ENCODE measurements at regions not wholly inside any gene's neighbourhood (a gene's known extent, or its start where the extent isn't known, plus 50 kb on each side); places are given as distances from the start of the nearest gene placed in this dataset.

DNA sequence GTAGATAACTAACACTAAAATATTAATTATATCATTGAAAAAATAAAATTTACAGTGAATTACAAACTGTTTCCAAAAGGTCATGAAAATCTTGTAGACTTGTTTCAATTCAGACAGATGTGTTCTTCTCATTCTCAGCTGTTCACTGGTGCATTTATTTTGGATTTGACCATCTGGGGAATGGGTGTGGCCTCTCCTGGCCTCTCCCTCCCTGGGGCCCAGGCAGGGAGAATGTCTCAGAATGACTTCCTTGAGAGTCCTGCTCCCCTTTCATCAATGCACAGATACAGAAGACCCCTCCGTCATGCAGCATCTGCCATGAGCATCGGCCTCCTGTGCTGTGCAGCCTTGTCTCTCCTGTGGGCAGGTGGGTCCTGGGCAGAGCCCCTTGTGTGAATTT, 192.8 kb upstream of the PRSS58 start:
- Histone ChIP-seq H3K27me3 (ENCODE audit: insufficient read depth, low read length) (no peaks in the 10 kb centered on the region), H3K4me1 (ENCODE audit: control insufficient read depth in 1 of 2, insufficient read depth in 2 of 2, low read length in 2 of 2) (no peaks in the 10 kb centered on the region), H3K36me3 (ENCODE audit: control insufficient read depth in 1 of 2, insufficient read depth in 2 of 2, low read length in 2 of 2) (no peaks in the 10 kb centered on the region), H3K9me2 (ENCODE audit: insufficient read depth) (no peaks in the 10 kb centered on the region), H3K27ac (ENCODE audit: low read depth, low read length) (no peak overlapping the region), H4K20me1 (ENCODE audit: insufficient read depth) (no peaks in the 10 kb centered on the region), H3K79me2 (ENCODE audit: insufficient read depth, low read length) (no peaks in the 10 kb centered on the region), H3K9me3 (ENCODE audit: control insufficient read depth in 1 of 2, insufficient read depth in 1 of 2, low read depth in 1 of 2, low read length in 2 of 2) (no peaks in the 10 kb centered on the region), H2AFZ (ENCODE audit: low read depth, low read length, poor library complexity, severe bottlenecking) (no peak overlapping the region), H3K4me2 (ENCODE audit: low read length) (no peak overlapping the region), H3K4me3 (replicated peaks in 1 of 2; ENCODE audit: low read depth in 1 of 2, low read length in 2 of 2) (no peak overlapping the region), H3K9ac (ENCODE audit: low read length) (no peak overlapping the region)
- RAD21 ChIA-PET (ENCODE audit: low non-redundant PET in 1 of 2, low total read pairs in 2 of 2, uncharacterized antibody in 2 of 2, unreplicated experiment in 2 of 2) = no interaction called here
- POLR2A ChIA-PET = no interaction called here
- intact Hi-C loops (cut with micrococcal nuclease) = no loop called here
- BruUV-seq (replicated peaks) = no TSS peak
- CTCF ChIA-PET = no interaction called here
- TF ChIP-seq CEBPB (IDR thresholded peaks at IDR 0.05; ENCODE audit: low read depth) (no peak), SRF (IDR thresholded peaks at IDR 0.05; ENCODE audit: low read depth) (no peak), EGR1 (IDR thresholded peaks at IDR 0.05; ENCODE audit: low read depth) (no peak), ZBTB33 (IDR thresholded peaks at IDR 0.05; ENCODE audit: extremely low read depth, insufficient replicate concordance, low read length) (no peak), RAD21 (IDR thresholded peaks at IDR 0.05; ENCODE audit: low read depth) (no peak), CBX3 (IDR thresholded peaks at IDR 0.05; ENCODE audit: low read depth) (no peak), ELF1 (IDR thresholded peaks at IDR 0.05; ENCODE audit: borderline replicate concordance, low read depth) (no peak), ZNF274 (IDR thresholded peaks at IDR 0.05; ENCODE audit: low read depth, low read length) (no peak), YY1 (IDR thresholded peaks at IDR 0.05; ENCODE audit: extremely low read depth, insufficient replicate concordance, low read depth, low read length) (no peak), EZH2 (IDR thresholded peaks at IDR 0.05) (no peak), REST (IDR thresholded peaks at IDR 0.05; ENCODE audit: low read depth) (no peak), TCF7L2 (IDR thresholded peaks at IDR 0.05; ENCODE audit: borderline replicate concordance, extremely low read depth, insufficient read depth, insufficient read length) (no peak), SP1 (IDR thresholded peaks at IDR 0.05; ENCODE audit: low read depth) (no peak), JUND (IDR thresholded peaks at IDR 0.05) (no peak), EZH2phosphoT487 (IDR thresholded peaks at IDR 0.05; ENCODE audit: borderline replicate concordance) (no peak), POLR2AphosphoS5 (IDR thresholded peaks at IDR 0.05; ENCODE audit: low read depth, low read length) (no peak)
- TF ChIP-seq, protein P1, sequence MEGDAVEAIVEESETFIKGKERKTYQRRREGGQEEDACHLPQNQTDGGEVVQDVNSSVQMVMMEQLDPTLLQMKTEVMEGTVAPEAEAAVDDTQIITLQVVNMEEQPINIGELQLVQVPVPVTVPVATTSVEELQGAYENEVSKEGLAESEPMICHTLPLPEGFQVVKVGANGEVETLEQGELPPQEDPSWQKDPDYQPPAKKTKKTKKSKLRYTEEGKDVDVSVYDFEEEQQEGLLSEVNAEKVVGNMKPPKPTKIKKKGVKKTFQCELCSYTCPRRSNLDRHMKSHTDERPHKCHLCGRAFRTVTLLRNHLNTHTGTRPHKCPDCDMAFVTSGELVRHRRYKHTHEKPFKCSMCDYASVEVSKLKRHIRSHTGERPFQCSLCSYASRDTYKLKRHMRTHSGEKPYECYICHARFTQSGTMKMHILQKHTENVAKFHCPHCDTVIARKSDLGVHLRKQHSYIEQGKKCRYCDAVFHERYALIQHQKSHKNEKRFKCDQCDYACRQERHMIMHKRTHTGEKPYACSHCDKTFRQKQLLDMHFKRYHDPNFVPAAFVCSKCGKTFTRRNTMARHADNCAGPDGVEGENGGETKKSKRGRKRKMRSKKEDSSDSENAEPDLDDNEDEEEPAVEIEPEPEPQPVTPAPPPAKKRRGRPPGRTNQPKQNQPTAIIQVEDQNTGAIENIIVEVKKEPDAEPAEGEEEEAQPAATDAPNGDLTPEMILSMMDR (IDR thresholded peaks at IDR 0.05 in 2 of 3, conservative IDR thresholded peaks at IDR 0.05 in 1 of 3; ENCODE audit: borderline replicate concordance in 1 of 3, insufficient read depth in 1 of 3, low read depth in 2 of 3, low read length in 2 of 3) = no peak
- DNase-seq (ENCODE audit: low read depth, low spot score) (no peak), ATAC-seq (no peak)

Data from HCT116 (cell line).